Chondrocyte (in vitro differentiated cells): ENCODE measurements at regions not wholly inside any gene's neighbourhood (a gene's known extent, or its start where the extent isn't known, plus 50 kb on each side); places are given as distances from the start of the nearest gene placed in this dataset.

ENCODE experiments used
- DNase-seq: peaks from one replicate; pipeline ENCODE4 v3.0.0; 2021; ENCODE audit warnings: mixed read lengths, low spot score
- H3K27ac Mint-ChIP-seq: one replicate; pipeline ENCODE4 v1.8.0; 2021; ENCODE audit warnings: mild to moderate bottlenecking, moderate library complexity, mixed read lengths; ENCODE audit not compliant: unreplicated experiment
- H3K27me3 Mint-ChIP-seq: 2 replicates; pipeline ENCODE4 v1.8.0; 2021; ENCODE audit warnings: low read depth, mixed read lengths
- H3K36me3 Mint-ChIP-seq: 2 replicates; pipeline ENCODE4 v1.8.0; 2021; ENCODE audit warnings: low read depth, mixed read lengths
- H3K4me1 Mint-ChIP-seq: 2 replicates; pipeline ENCODE4 v1.8.0; 2021; ENCODE audit warnings: low read depth, mild to moderate bottlenecking, mixed read lengths
- H3K4me3 Mint-ChIP-seq: one replicate; pipeline ENCODE4 v1.8.0; 2021; ENCODE audit warnings: mild to moderate bottlenecking, moderate library complexity, mixed read lengths; ENCODE audit not compliant: unreplicated experiment
- H3K9me3 Mint-ChIP-seq: 2 replicates; pipeline ENCODE4 v1.8.0; 2021; ENCODE audit warnings: low read depth, mixed read lengths
- CTCF ChIP-seq: fragments of 200-600 bp; sonication (generic); IDR thresholded peaks from 2 replicates; pipeline ENCODE4 v1.5.0; 2021; ENCODE audit warnings: antibody characterized with exemption, mild to moderate bottlenecking, moderate library complexity

- no peak for TF ChIP-seq CTCF
- Mint-ChIP-seq H3K36me3 (no peaks in the 10 kb centered on the region), H3K4me1 (peaks cover 7% of the 10 kb centered on the region), H3K9me3 (no peaks in the 10 kb centered on the region), H3K27ac (no peak overlapping the region), H3K4me3 (no peak overlapping the region), H3K27me3 (peaks cover 2% of the 10 kb centered on the region)
- no peak for DNase-seq
Observed at GRCh38 chr2:142678164-142678563, 199.3 kb upstream of the KYNU start.

GRCh38 chr2:142675398-142675797, 202.1 kb upstream of the KYNU start:
- Mint-ChIP-seq H3K9me3 (no peaks in the 10 kb centered on the region), H3K4me1 (peaks cover 7% of the 10 kb centered on the region), H3K36me3 (no peaks in the 10 kb centered on the region), H3K4me3 (no peak overlapping the region), H3K27me3 (no peaks in the 10 kb centered on the region), H3K27ac (no peak overlapping the region)
- DNase-seq, result no peak
- TF ChIP-seq CTCF, result no peak

- no peak overlapping the region for H3K4me3 Mint-ChIP-seq
- TF ChIP-seq CTCF, result no peak
- H3K36me3 Mint-ChIP-seq, result no peaks in the 10 kb centered on the region
- peaks cover 7% of the 10 kb centered on the region for H3K4me1 Mint-ChIP-seq
- DNase-seq, result no peak
- no peak overlapping the region for H3K27ac Mint-ChIP-seq
- no peaks in the 10 kb centered on the region for H3K9me3 Mint-ChIP-seq
- H3K27me3 Mint-ChIP-seq, result no peaks in the 10 kb centered on the region
Observed at GRCh38 chr2:142673836-142674235, 203.6 kb upstream of the KYNU start.

GRCh38 chr2:142672698-142673097, 204.8 kb upstream of the KYNU start:
- H3K9me3 Mint-ChIP-seq, result no peaks in the 10 kb centered on the region
- no peaks in the 10 kb centered on the region for H3K36me3 Mint-ChIP-seq
- no peak for TF ChIP-seq CTCF
- H3K4me1 Mint-ChIP-seq, result peaks cover 3% of the 10 kb centered on the region
- no peak overlapping the region for H3K27ac Mint-ChIP-seq
- no peaks in the 10 kb centered on the region for H3K27me3 Mint-ChIP-seq
- DNase-seq, result no peak
- H3K4me3 Mint-ChIP-seq, result no peak overlapping the region

- Mint-ChIP-seq H3K4me3 (no peak overlapping the region), H3K36me3 (no peaks in the 10 kb centered on the region), H3K9me3 (no peaks in the 10 kb centered on the region), H3K27me3 (no peaks in the 10 kb centered on the region), H3K27ac (no peak overlapping the region), H3K4me1 (no peaks in the 10 kb centered on the region)
- no peak for TF ChIP-seq CTCF
- no peak for DNase-seq
Observed at GRCh38 chr2:142670362-142670761, 207.1 kb upstream of the KYNU start.
